GM12878 (cell line): ENCODE measurements at regions not wholly inside any gene's neighbourhood (a gene's known extent, or its start where the extent isn't known, plus 50 kb on each side); places are given as distances from the start of the nearest gene placed in this dataset.
"Not testable (repeated sequence)": the region's sequence is repeated elsewhere in the genome, so short reads cannot be mapped to it uniquely, and the experiment has no call there.

Experiments
- CTCF ChIP-seq, 3 experiments: IDR thresholded peaks in 2 of 3; conservative IDR thresholded peaks in 1 of 3; 2 replicates each; pipeline ENCODE4 v1.5.1; 2011; ENCODE audit warnings: low read depth in 3 of 3, low read length in 3 of 3, mild to moderate bottlenecking in 3 of 3, control low read depth in 2 of 3, moderate library complexity in 2 of 3, inconsistent platforms in 1 of 3, mixed read lengths in 1 of 3; ENCODE audit not compliant: control insufficient read depth in 2 of 3, insufficient read depth in 1 of 3; ENCODE audit errors: extremely low read depth in 1 of 3
- EP300 ChIP-seq, 2 experiments: fragments of 150-350 bp in 1 of 2; IDR thresholded peaks; 2 replicates each; pipeline ENCODE4 v1.6.1; 2011 to 2012; ENCODE audit warnings: low read depth in 2 of 2, low read length in 2 of 2, borderline replicate concordance in 1 of 2, improper control_type of control experiment in 1 of 2, inconsistent platforms in 1 of 2; ENCODE audit not compliant: control insufficient read depth in 1 of 2
- GATAD2B ChIP-seq: fragments of 450-650 bp; conservative IDR thresholded peaks from 2 replicates; pipeline ENCODE4 v1.6.1; 2017; ENCODE audit warnings: low read depth, mild to moderate bottlenecking, moderate library complexity
- MLLT1 ChIP-seq: fragments of 450-650 bp; IDR thresholded peaks from 2 replicates; pipeline ENCODE4 v1.6.1; 2016; ENCODE audit warnings: mild to moderate bottlenecking
- POLR2A ChIP-seq: IDR thresholded peaks from 2 replicates; pipeline ENCODE4 v1.6.1; 2011; ENCODE audit warnings: low read depth, mild to moderate bottlenecking, low read length
- POLR2AphosphoS2 ChIP-seq: IDR thresholded peaks from 2 replicates; pipeline ENCODE4 v1.6.1; 2011; ENCODE audit warnings: low read depth, mild to moderate bottlenecking, low read length, improper control_type of control experiment, moderate library complexity
- POLR2AphosphoS5 ChIP-seq: IDR thresholded peaks from 2 replicates; pipeline ENCODE4 v1.6.1; 2011; ENCODE audit warnings: mild to moderate bottlenecking, low read length, inconsistent platforms
- REST ChIP-seq: IDR thresholded peaks from 2 replicates; pipeline ENCODE4 v1.6.1; 2012; ENCODE audit warnings: mild to moderate bottlenecking, low read depth, low read length
- ZNF274 ChIP-seq: IDR thresholded peaks from one replicate; pipeline ENCODE4 v1.8.0; 2011; ENCODE audit not compliant: insufficient read length, insufficient read depth

- TF ChIP-seq MLLT1; POLR2AphosphoS2; POLR2AphosphoS5; ZNF274; EP300 (IDR thresholded peaks at IDR 0.05; ENCODE audit: borderline replicate concordance in 1 of 2, control insufficient read depth in 1 of 2, low read depth in 2 of 2, low read length in 2 of 2); GATAD2B; POLR2A; REST; CTCF (IDR thresholded peaks at IDR 0.05 in 2 of 3, conservative IDR thresholded peaks at IDR 0.05 in 1 of 3; ENCODE audit: control insufficient read depth in 2 of 3, extremely low read depth in 1 of 3, insufficient read depth in 1 of 3, low read depth in 3 of 3, low read length in 3 of 3): not testable (repeated sequence)
Measured at GRCh38 chr6:120432840-120433239, 901.4 kb downstream of the TBC1D32 start.
